COLO668 (cell line): ENCODE measurements at regions not wholly inside any gene's neighbourhood (a gene's known extent, or its start where the extent isn't known, plus 50 kb on each side); places are given as distances from the start of the nearest gene placed in this dataset.

Experiments
- DNase-seq: peaks from one replicate; lab custom pipeline; 2025; ENCODE audit not compliant: unreplicated experiment; lab: John Stamatoyannopoulos, UW

DNA sequence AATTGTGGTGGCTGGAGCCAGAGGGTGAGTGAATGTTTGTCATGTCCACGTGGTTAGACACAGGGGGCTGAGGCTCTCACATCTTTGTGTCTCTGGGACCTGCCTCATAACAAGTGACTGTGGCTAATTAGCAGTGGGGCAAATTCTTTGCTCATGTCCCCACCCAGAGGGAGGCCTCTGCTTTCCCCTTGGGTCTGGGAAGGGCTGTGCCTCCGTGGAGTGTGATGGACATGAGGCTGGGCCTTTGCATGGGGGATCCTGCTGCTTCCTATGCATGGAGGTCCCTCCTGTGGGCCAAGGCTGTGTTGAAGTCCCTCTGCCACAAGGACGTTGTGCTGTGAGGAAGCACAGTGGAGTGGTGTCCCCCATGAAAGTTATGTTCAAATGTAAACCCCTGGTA is 327.4 kb upstream of the SHH start:
- no peak for DNase-seq

- no peak for DNase-seq
These were observed 326.8 kb upstream of the SHH start for GRCh38 chr7:156139112-156139511.

GRCh38 chr7:156131881-156132280 is 319.6 kb upstream of the SHH start:
- DNase-seq = no peak

DNA sequence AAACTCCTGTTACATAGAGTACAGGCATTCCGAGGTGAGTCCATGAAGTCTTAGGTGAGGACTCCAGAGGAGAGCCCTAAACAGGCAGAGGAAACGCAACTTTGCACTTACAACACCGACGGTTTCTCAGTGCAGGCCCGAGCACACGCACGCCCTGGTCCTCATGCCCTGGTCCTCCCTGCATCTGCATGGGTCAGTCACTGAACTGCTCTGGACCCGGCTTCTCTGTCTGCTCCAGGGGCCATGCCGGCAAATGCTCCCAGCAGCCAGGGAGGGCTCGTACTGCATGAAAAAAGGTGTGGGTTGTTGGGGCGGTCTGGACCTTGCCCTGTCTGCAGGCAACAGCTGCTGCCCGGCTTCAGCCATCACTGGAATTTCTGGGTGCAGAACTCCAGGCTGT is 317.3 kb upstream of the SHH start:
- DNase-seq = no peak

DNA sequence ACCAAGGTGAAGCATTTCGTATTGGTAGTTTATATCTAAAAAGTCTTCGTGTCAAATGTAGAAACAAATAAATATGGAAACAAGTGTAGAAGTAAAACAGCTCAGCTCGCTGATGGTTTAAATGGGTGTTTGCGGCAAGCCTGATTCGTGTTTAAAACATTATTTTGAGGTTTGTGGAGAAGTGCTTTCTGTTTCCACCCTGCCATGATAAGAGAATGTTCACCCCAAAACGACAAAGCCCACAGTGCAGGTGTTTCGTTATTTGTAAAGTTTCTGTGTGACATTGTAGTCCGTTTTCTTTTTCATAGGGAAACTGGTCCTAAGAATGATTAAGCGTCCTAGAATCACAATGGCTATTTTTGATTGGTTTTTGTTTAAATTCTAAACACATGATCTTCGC is 316.2 kb upstream of the SHH start:
- DNase-seq = no peak

DNA sequence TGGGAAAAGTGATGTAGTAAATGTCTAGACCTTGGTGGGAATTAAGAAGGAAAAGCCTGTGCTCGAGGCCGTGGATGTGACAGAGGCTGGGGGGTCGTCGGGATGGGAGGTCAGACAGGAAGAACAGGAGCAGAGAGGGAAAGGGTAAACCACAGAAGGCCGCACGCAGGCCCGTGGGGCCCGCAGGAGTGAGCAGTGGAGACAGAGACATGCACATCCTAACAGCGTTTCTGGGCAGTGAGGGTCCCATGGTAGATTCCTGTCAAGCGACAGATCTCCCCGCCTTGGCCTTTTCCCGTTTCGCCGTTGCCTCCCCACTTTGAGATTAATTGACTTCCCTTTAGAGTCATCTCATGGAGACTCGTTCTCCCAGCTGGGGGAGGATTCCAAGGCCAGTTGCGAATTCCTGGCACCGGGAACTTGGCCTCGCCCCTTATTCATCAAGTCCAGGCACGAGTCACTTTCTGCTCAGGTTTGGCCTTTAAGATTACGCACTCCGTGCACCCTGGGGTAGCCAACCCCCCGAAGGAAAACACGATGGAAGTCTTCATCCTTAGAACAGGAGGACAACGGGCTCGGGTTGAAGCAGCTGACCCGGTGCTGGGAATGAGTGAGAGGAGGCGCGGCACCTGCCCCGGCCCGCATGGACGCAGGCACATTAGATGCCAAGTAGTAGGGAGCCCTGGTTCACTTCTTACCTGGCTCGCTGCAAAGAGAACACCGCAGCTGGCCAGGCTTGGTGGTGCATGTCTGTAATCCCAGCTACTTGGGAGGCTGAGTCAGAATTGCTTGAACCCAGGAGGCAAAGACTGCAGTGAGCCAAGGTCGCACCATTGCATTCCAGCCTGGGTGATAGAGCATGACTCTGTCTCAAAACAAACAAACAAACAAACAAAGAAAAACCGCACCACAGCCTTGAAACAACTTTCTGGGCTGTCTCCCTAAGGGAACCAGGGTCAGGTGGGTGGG is 315.2 kb upstream of the SHH start:
- DNase-seq = no peak

GRCh38 chr7:156125841-156126730 is 313.8 kb upstream of the SHH start:
- DNase-seq = no peak

- DNase-seq = no peak
These were observed 312.1 kb upstream of the SHH start for GRCh38 chr7:156124356-156124755.

DNA sequence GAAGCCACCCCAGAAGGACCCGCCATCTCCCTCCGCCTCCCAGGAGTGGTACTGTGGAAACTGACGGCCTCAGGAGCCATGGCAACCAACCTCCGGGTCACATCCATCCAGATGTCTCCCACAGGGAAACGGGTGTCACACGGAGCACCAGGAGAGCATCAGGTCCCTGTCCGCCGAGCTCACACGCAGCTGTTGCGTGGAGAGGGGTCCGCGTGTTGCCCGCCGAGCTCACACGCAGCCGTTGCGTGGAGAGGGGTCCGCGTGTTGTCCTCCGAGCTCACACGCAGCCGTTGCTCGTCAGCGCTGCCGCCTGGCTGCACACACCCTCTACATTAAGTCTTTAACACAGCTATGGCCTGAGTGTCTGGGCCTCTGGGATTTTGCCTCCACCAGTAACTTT is 311.1 kb upstream of the SHH start:
- no peak for DNase-seq

DNA sequence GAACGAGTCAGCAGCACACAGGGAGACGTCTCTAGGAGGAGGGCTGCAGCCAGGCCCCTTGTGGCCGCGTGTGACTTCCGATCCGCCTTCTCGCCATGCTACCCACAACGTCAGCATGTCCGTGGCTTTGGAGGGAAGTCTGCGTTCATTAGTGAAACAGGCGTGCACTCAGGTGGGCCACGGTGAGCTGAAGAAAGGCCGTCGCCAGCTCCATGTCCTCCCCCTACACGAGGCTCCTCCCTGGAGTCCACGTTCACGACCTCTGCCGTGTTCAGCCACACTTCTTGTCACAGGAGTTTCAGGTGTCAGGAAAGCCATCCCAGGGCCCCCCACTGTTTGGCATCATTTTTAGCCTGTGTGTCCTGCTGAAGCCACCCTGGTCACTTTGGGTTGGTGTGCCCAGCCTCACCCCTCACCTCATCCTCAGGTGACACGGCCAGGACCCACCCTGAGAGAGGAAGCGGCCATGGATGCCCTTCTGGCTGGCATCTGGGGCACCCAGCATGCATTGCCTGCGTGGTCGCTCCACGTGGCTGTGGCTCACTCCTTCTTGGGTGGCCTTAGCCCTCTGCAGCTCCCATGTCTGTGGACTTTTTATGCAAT is 310.6 kb upstream of the SHH start:
- no peak for DNase-seq

GRCh38 chr7:156121956-156122355 is 309.7 kb upstream of the SHH start:
- DNase-seq = no peak

GRCh38 chr7:156121434-156121833 is 309.2 kb upstream of the SHH start:
- DNase-seq = no peak

DNA sequence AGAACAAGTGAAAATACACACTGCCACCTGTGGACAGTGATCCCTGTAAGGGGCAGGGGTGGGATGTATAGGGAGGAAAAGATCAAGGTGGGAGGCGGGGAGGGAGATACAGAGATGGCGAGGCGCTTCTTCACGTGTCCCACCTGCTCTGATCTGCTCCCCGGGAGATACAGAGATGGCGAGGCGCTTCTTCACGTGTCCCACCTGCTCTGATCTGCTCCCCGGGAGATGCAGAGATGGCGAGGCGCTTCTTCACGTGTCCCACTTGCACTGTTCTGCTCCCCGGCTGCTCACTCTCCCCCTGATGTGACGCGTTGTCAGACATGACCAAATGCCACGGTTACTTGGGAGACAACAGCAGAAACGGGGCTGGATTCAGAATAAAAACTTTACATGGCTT is 308.3 kb upstream of the SHH start:
- DNase-seq = no peak

DNA sequence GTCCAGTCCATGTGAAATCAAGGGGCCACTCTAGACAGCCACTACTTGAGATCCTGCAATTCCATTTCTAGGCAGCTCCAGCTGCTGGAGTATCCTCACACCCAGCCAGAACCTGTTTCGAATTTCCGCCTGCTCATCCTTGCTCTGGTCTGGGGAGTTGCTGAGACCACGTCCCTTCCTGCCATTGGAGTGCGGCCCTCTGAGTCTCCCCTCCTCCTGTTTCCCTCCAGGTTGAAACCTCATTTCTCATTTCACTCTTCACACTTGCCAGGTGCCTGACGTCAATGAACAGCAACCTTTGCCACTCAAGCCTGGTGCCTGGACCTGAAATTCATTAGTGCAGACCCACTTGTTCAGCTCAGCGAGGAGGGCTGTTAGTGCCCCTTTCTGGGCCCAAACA is 307.5 kb upstream of the SHH start:
- DNase-seq = no peak

DNA sequence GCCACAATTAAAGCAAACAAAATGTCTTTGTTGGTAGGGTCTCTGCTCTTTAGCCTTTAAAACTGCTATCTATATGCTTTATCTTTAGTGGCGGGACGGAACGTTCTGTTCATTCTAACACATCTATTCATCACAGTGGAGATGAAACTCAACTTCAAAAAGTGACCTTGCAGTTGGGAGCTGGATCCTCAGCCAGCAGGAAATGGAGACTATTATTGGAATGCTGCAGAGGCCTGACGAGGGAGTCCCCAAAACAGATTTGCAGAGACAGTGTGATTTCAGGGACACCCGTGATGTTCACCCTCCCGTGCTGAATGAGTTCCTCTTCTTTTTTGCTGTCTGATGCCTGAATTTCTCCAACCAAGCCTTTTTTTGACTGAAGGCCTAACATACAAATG is 306.0 kb upstream of the SHH start:
- no peak for DNase-seq

- DNase-seq = no peak
These were observed 305.4 kb upstream of the SHH start for GRCh38 chr7:156117542-156118247.

DNA sequence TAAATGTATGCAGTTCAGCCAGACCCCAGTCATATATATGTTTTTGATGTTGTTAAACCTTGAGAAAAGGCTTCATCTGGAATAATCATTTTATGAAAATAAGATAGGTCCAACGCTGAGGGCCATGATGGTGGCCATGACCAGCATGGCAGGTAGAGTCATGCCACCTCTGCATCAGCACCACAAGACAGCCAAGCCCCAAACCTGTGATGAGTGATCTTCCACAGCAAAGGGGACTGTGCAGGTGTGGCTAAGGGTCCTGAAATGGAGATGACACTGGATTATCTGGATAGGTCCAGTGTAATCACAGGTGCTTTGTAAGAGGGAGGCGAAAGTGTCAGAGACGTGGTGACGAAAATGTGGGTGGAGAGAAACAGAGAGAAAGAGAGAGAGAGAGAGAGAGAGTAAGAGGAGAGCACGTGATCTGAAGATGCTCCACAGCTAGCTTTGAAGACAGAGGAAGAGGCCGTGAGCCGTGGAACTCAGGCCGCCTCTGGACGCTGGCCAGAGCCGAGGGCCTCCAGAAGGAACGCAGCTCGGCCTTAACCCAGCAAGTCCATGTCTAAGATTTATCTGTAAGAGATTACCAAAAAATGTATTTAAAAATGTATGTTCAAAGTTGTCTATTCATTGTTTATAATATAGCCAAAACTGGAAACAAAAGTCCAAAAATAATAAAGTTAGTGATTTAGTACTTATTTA is 304.4 kb upstream of the SHH start:
- DNase-seq = no peak

- no peak for DNase-seq
These were observed 303.3 kb upstream of the SHH start for GRCh38 chr7:156115582-156115981.

DNA sequence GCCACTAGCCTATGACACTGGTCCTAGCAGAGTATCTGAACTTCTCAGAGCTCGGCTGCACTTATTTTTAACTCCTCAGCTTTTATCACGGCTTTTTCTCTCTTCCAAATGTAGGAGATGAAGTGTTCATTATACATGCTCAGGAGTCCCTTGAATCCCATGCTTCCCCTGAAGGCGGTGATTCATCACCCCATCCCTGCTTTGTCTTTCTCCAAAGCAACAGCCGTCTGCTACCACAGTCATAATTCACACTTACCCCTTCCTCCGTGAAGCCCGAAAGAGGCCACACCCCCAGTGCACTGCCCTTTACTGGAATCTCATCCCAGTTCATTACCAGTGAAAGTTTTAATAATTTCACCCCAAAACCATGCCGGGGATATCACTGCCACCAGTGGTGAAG is 301.5 kb upstream of the SHH start:
- DNase-seq = no peak

- no peak for DNase-seq
These were observed 297.7 kb upstream of the SHH start for GRCh38 chr7:156109988-156110387.
